A549 (cell line): ENCODE measurements at regions not wholly inside any gene's neighbourhood (a gene's known extent, or its start where the extent isn't known, plus 50 kb on each side); places are given as distances from the start of the nearest gene placed in this dataset.

ENCODE experiments used
- ATAC-seq, 2 experiments: fragments of 200-7000 bp in 1 of 2; fragments of >200 bp in 1 of 2; cut with Nextera tagmentation in 1 of 2; cut with Tn5 transposase in 1 of 2; 3 replicates each; pipeline versions ENCODE4 v1.8.0 to v1.9.1; 2018 to 2020; ENCODE audit warnings: mild to moderate bottlenecking in 1 of 2, moderate library complexity in 1 of 2
- CTCF ChIA-PET: fragments of 300-600 bp; sonication (Branson Sonifier 250); formaldehyde crosslinking; extraction: SDS; loops from one replicate; lab custom pipeline; 2021; ENCODE audit warnings: antibody characterized with exemption, inconsistent platforms; lab: Yijun Ruan, JAX
- POLR2A ChIA-PET: fragments of 350-600 bp; formaldehyde crosslinking; extraction: SDS; loops from one replicate; lab custom pipeline; 2021; ENCODE audit warnings: antibody characterized with exemption, inconsistent platforms; lab: Yijun Ruan, JAX
- DNase-seq, 2 experiments: peaks; one replicate each; pipeline versions ENCODE4 v3.0.0 to v3.0.0-alpha.2; 2011 to 2016; ENCODE audit warnings: low read depth in 1 of 2, low spot score in 1 of 2
- FAIRE-seq: peaks from 2 replicates; lab custom pipeline; 2011; peaks lifted over from hg19 to GRCh38; lab: Jason Lieb, UNC
- H3K27ac ChIP-seq, 2 experiments: fragments of >200 bp; sonication (Bioruptor Twin); formaldehyde crosslinking; 3 replicates each; pipeline ENCODE4 v1.5.1; 2016 to 2017
- H3K4me1 ChIP-seq: fragments of >200 bp; sonication (Bioruptor Twin); formaldehyde crosslinking; 3 replicates; pipeline ENCODE4 v1.6.1; 2016
- H3K4me2 ChIP-seq: fragments of >200 bp; sonication (Bioruptor Twin); formaldehyde crosslinking; 3 replicates; pipeline ENCODE4 v1.6.1; 2016
- H3K4me3 ChIP-seq: fragments of >200 bp; sonication (Bioruptor Twin); formaldehyde crosslinking; 3 replicates; pipeline ENCODE4 v1.5.1; 2016
- H3K9me3 ChIP-seq: fragments of >200 bp; sonication (Bioruptor Twin); formaldehyde crosslinking; 3 replicates; pipeline ENCODE4 v1.6.1; 2016
- BHLHE40 ChIP-seq: IDR thresholded peaks from 2 replicates; pipeline ENCODE4 v1.6.1; 2012; ENCODE audit warnings: low read depth, low read length, inconsistent platforms
- CHD2 ChIP-seq: fragments of 150-350 bp; IDR thresholded peaks from 2 replicates; pipeline ENCODE4 v1.6.1; 2014; ENCODE audit warnings: low read length; ENCODE audit not compliant: partially characterized antibody
- EHF ChIP-seq: fragments of 250-450 bp; sonication (Bioruptor Pico); IDR thresholded peaks from 2 replicates; pipeline ENCODE4 v1.5.0; 2020; ENCODE audit warnings: mild to moderate bottlenecking
- HDAC2 ChIP-seq: fragments of 200-600 bp; sonication (generic); IDR thresholded peaks from 2 replicates; pipeline ENCODE4 v1.6.1; 2016
- HEYL ChIP-seq: fragments of 250-450 bp; sonication (Bioruptor Pico); IDR thresholded peaks from 2 replicates; pipeline ENCODE4 v1.8.0; 2021; ENCODE audit warnings: mild to moderate bottlenecking, moderate library complexity
- HOXA7 ChIP-seq: fragments of 250-450 bp; sonication (Bioruptor Pico); IDR thresholded peaks from 2 replicates; pipeline ENCODE4 v1.5.0; 2020; ENCODE audit warnings: mild to moderate bottlenecking, moderate library complexity
- JUN ChIP-seq, 2 experiments: fragments of >200 bp; sonication (Bioruptor Twin); formaldehyde crosslinking; IDR thresholded peaks; 2 replicates in 1 of 2; 3 replicates in 1 of 2; pipeline ENCODE4 v1.6.1; 2016 to 2017
- KDM5A ChIP-seq: fragments of 200-600 bp; sonication (generic); IDR thresholded peaks from 2 replicates; pipeline ENCODE4 v1.6.1; 2016; ENCODE audit warnings: antibody characterized with exemption, mild to moderate bottlenecking
- MAFK ChIP-seq: fragments of 450-650 bp; IDR thresholded peaks from 2 replicates; pipeline ENCODE4 v1.6.1; 2014; ENCODE audit not compliant: partially characterized antibody
- NPAS2 ChIP-seq: fragments of 250-450 bp; sonication (Bioruptor Pico); IDR thresholded peaks from 2 replicates; pipeline ENCODE4 v1.8.0; 2022; ENCODE audit warnings: mild to moderate bottlenecking, moderate library complexity, borderline replicate concordance
- NR3C1 ChIP-seq: fragments of >200 bp; sonication (Bioruptor Twin); formaldehyde crosslinking; IDR thresholded peaks from 3 replicates; pipeline ENCODE4 v1.6.1; 2017
- RCOR1 ChIP-seq: fragments of 150-350 bp; IDR thresholded peaks from 2 replicates; pipeline ENCODE4 v1.6.1; 2014; ENCODE audit warnings: antibody characterized with exemption, low read length, low read depth
- RFX5 ChIP-seq: fragments of 450-650 bp; IDR thresholded peaks from 2 replicates; pipeline ENCODE4 v1.7.1; 2014; ENCODE audit warnings: antibody characterized with exemption, mild to moderate bottlenecking, moderate library complexity
- SREBF2 ChIP-seq: fragments of 450-650 bp; IDR thresholded peaks from 2 replicates; pipeline ENCODE4 v1.6.1; 2014; ENCODE audit warnings: mild to moderate bottlenecking, moderate library complexity
- TP53 ChIP-seq: fragments of 250-450 bp; sonication (Bioruptor Pico); IDR thresholded peaks from 2 replicates; pipeline ENCODE4 v1.5.0; 2021; ENCODE audit warnings: mild to moderate bottlenecking, moderate library complexity
- ZC3H11A ChIP-seq: fragments of 450-650 bp; IDR thresholded peaks from 2 replicates; pipeline ENCODE4 v1.6.1; 2014; ENCODE audit warnings: antibody characterized with exemption, mild to moderate bottlenecking
- ZFP36 ChIP-seq: fragments of 450-650 bp; IDR thresholded peaks from 2 replicates; pipeline ENCODE4 v1.6.1; 2014; ENCODE audit warnings: borderline replicate concordance; ENCODE audit not compliant: partially characterized antibody
- ZNF302 ChIP-seq: fragments of 250-450 bp; sonication (Bioruptor Pico); IDR thresholded peaks from 2 replicates; pipeline ENCODE4 v1.9.0; 2021; ENCODE audit warnings: inconsistent platforms, mild to moderate bottlenecking, moderate library complexity
- ZSCAN20 ChIP-seq: fragments of 250-450 bp; sonication (Bioruptor Pico); IDR thresholded peaks from 2 replicates; pipeline ENCODE4 v1.8.0; 2022; ENCODE audit warnings: mild to moderate bottlenecking, moderate library complexity
- WGBS: methylation state at CpG from one replicate; pipeline ENCODE4 v1.1.6; 2017; ENCODE audit errors: missing lambda C conversion rate; 5-methylcytosine and 5-hydroxymethylcytosine counted together
- TF ChIP-seq, protein P1 (sequence below): fragments of 450-650 bp; IDR thresholded peaks from 2 replicates; pipeline ENCODE4 v1.6.1; 2014; ENCODE audit warnings: antibody characterized with exemption
- TF ChIP-seq, protein P2 (sequence below): fragments of 200-600 bp; sonication (generic); IDR thresholded peaks from 2 replicates; pipeline ENCODE4 v1.6.1; 2016; ENCODE audit warnings: antibody characterized with exemption, mild to moderate bottlenecking, moderate library complexity
- TF ChIP-seq, protein P3 (sequence below): IDR thresholded peaks from 2 replicates; pipeline ENCODE4 v1.6.1; 2012
- TF ChIP-seq, protein P4 (sequence below): IDR thresholded peaks from 2 replicates; pipeline ENCODE4 v1.6.1; 2012; ENCODE audit warnings: low read depth, borderline replicate concordance

DNA sequence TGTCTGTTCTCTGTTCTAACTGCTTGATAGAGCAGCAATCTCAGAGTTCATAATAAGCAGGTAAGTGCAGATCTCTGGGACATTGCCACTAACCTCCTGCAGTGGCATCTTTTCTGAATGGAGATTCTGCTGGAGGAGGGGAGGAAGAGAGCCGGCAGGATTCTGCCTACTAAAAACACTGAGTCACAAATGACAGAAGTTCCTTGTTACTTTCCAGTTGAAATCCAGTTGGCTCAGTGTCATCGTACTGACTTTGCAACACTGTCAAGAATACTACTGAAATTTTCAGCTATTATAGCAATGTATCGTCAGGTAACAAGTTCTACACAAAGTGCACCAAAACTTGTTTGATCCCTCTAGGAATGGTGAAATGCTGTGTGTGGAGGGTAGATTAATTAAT is 79.6 kb upstream of the ST6GAL2 start:
- FAIRE-seq (no peak), DNase-seq (no peak)
- Histone ChIP-seq H3K4me1 (peaks cover 18% of the 10 kb centered on the region), H3K9me3 (no peaks in the 10 kb centered on the region), H3K4me3 (no peak overlapping the region)
- CTCF ChIA-PET: no interaction called here
- POLR2A ChIA-PET: no interaction called here
- 48% methylated on average over 3 of the region's 3 CpGs for WGBS
- TF ChIP-seq ZFP36: no peak
- no peak for TF ChIP-seq RFX5
- no peak for TF ChIP-seq HOXA7
- no peak for TF ChIP-seq SREBF2
- TF ChIP-seq MAFK: no peak
- TF ChIP-seq, protein P1, sequence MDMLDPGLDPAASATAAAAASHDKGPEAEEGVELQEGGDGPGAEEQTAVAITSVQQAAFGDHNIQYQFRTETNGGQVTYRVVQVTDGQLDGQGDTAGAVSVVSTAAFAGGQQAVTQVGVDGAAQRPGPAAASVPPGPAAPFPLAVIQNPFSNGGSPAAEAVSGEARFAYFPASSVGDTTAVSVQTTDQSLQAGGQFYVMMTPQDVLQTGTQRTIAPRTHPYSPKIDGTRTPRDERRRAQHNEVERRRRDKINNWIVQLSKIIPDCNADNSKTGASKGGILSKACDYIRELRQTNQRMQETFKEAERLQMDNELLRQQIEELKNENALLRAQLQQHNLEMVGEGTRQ: no peak
- TF ChIP-seq, protein P2, sequence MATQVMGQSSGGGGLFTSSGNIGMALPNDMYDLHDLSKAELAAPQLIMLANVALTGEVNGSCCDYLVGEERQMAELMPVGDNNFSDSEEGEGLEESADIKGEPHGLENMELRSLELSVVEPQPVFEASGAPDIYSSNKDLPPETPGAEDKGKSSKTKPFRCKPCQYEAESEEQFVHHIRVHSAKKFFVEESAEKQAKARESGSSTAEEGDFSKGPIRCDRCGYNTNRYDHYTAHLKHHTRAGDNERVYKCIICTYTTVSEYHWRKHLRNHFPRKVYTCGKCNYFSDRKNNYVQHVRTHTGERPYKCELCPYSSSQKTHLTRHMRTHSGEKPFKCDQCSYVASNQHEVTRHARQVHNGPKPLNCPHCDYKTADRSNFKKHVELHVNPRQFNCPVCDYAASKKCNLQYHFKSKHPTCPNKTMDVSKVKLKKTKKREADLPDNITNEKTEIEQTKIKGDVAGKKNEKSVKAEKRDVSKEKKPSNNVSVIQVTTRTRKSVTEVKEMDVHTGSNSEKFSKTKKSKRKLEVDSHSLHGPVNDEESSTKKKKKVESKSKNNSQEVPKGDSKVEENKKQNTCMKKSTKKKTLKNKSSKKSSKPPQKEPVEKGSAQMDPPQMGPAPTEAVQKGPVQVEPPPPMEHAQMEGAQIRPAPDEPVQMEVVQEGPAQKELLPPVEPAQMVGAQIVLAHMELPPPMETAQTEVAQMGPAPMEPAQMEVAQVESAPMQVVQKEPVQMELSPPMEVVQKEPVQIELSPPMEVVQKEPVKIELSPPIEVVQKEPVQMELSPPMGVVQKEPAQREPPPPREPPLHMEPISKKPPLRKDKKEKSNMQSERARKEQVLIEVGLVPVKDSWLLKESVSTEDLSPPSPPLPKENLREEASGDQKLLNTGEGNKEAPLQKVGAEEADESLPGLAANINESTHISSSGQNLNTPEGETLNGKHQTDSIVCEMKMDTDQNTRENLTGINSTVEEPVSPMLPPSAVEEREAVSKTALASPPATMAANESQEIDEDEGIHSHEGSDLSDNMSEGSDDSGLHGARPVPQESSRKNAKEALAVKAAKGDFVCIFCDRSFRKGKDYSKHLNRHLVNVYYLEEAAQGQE: no peak
- TF ChIP-seq NPAS2 (CRISPR knock-in tag): no peak
- no peak for TF ChIP-seq TP53 (CRISPR knock-in tag)
- TF ChIP-seq ZSCAN20: no peak
- TF ChIP-seq, all 56 proteins: peak for 0
- Histone ChIP-seq H3K4me2 (no peak overlapping the region; the same call in 2 of the 3 replicates), H3K27ac (peak overlapping the region in 1 of 2 experiments; percentile 42; a peak in 4 of 6 replicates)
- ATAC-seq: no peak

DNA sequence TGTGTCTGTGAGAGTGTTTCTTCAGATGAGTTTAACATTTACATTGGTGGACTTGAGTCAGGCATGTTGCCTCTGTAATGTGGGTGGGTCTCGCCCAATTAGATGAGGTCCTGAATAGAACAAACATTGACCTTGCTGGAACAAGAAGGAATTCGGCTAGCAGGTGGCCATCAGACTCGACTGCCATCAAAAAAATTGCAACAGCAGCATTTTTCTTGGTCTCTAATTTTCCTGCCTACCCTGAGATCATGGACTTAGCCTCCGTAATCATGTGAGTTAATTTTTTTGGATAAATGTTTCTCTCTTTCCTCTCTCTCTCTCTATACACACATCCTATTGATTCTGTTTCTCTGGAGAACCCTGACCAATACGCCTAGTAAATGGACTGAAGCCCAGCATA is 83.8 kb upstream of the ST6GAL2 start:
- WGBS: 85% methylated on average over 5 of the region's 5 CpGs
- ATAC-seq: no peak
- Histone ChIP-seq H3K27ac (peak overlapping the region; percentile 78 to 82), H3K9me3 (no peaks in the 10 kb centered on the region), H3K4me1 (peaks cover 28% of the 10 kb centered on the region), H3K4me3 (no peak overlapping the region), H3K4me2 (peak overlapping the region; percentile 54; the same call in 1 of the 3 replicates)
- CTCF ChIA-PET: no interaction called here
- DNase-seq: no peak
- TF ChIP-seq BHLHE40 (no peak), HDAC2 (no peak), MAFK (peak; percentile 89)
- POLR2A ChIA-PET: no interaction called here
- no peak for FAIRE-seq

DNA sequence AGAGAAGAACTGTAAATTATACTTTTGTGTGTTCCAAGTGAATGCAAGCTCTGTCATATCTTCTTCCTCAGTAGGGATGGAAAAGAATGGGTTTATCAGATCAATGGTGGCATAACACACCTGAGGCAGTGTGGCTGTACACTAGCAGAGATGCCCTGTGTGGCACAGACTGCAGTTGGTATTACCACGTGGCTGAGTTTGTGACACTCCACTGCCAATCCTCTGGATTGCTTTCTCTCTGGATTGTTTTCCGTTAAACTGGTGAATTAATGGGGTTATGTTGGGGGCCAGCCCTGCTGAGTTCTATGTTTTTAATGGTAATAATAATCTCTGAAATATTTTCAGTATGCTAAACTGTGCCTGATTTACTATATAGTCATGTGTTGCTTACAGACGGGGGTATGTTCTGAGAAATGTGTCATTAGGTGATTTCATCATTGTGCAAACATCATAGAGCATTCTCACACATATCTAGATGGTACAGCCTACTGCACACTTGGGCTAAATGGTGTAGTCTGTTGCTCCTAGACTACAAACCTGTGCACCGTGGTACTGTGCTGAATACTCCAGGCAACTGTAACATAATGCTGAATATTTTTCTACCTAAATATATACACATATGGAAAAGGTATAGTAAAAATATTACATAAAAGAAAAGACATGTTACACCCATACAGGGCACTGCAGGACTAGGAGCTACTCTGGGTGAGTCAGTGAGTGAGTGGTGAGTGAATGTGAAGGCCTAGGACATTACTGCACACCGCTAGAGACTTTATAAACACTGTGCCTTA is 84.7 kb upstream of the ST6GAL2 start:
- Histone ChIP-seq H3K4me1 (peaks cover 24% of the 10 kb centered on the region), H3K9me3 (no peaks in the 10 kb centered on the region), H3K27ac (peak overlapping the region; percentile 78 to 82), H3K4me3 (no peak overlapping the region), H3K4me2 (peak overlapping the region; percentile 54)
- 3% methylated on average over 5 of the region's 5 CpGs for WGBS
- FAIRE-seq: no peak
- ChIA-PET CTCF (interaction anchor here (0.7 to 1.3 kb wide), 3 partner anchors 8 to 1119 kb away, joined by 3 to 4 read pairs (median 3); no protein-coding TSS in a partner anchor), POLR2A (no interaction called here)
- ATAC-seq: peak; percentile 96 to 97
- peak; percentile 10 to 75 for DNase-seq
- TF ChIP-seq ZNF302 (CRISPR knock-in tag) (no peak), CHD2 (no peak), ZC3H11A (no peak), NR3C1 (no peak), KDM5A (no peak), JUN (IDR thresholded peaks at IDR 0.05) (peak in 1 of 2 experiments; percentile 43; a peak in 2 of 5 replicates), RCOR1 (no peak), EHF (no peak), HEYL (CRISPR knock-in tag) (no peak)
- TF ChIP-seq, protein P3, sequence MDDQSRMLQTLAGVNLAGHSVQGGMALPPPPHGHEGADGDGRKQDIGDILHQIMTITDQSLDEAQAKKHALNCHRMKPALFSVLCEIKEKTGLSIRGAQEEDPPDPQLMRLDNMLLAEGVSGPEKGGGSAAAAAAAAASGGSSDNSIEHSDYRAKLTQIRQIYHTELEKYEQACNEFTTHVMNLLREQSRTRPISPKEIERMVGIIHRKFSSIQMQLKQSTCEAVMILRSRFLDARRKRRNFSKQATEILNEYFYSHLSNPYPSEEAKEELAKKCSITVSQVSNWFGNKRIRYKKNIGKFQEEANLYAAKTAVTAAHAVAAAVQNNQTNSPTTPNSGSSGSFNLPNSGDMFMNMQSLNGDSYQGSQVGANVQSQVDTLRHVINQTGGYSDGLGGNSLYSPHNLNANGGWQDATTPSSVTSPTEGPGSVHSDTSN: no peak
- TF ChIP-seq, protein P1: peak; percentile 25; the same call in 1 of the 2 replicates
- TF ChIP-seq, protein P4, sequence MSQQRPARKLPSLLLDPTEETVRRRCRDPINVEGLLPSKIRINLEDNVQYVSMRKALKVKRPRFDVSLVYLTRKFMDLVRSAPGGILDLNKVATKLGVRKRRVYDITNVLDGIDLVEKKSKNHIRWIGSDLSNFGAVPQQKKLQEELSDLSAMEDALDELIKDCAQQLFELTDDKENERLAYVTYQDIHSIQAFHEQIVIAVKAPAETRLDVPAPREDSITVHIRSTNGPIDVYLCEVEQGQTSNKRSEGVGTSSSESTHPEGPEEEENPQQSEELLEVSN: no peak; the same call in 1 of the 2 replicates
- TF ChIP-seq, protein P2: no peak
